Fibroblast of lung (primary cell): ENCODE measurements at regions not wholly inside any gene's neighbourhood (a gene's known extent, or its start where the extent isn't known, plus 50 kb on each side); places are given as distances from the start of the nearest gene placed in this dataset.

Experiments
- DNase-seq, 2 donors: peaks; one replicate each; pipeline versions ENCODE4 v3.0.0 to v3.0.0-alpha.2; 2010; ENCODE audit warnings: low read depth in 2 of 2
- H2AFZ ChIP-seq: 2 replicates; pipeline ENCODE4 v1.5.1; 2012; ENCODE audit warnings: low read length, control low read depth, inconsistent platforms
- H3K27ac ChIP-seq: 2 replicates; pipeline ENCODE4 v1.5.1; 2011; ENCODE audit warnings: low read length, control low read depth; ENCODE audit not compliant: insufficient read depth
- H3K27me3 ChIP-seq: 2 replicates; pipeline ENCODE4 v1.5.1; 2011; ENCODE audit warnings: mild to moderate bottlenecking, low read length; ENCODE audit not compliant: control insufficient read depth, insufficient read depth
- H3K36me3 ChIP-seq: 2 replicates; pipeline ENCODE4 v1.5.1; 2011; ENCODE audit warnings: low read length; ENCODE audit not compliant: control insufficient read depth, insufficient read depth
- H3K4me1 ChIP-seq: 2 replicates; pipeline ENCODE4 v1.5.1; 2011; ENCODE audit warnings: low read length; ENCODE audit not compliant: control insufficient read depth, insufficient read depth; ENCODE audit errors: extremely low read depth
- H3K4me2 ChIP-seq: 2 replicates; pipeline ENCODE4 v1.5.1; 2011; ENCODE audit warnings: low read length, control low read depth; ENCODE audit not compliant: insufficient read depth; ENCODE audit errors: extremely low read depth
- H3K4me3 ChIP-seq, 4 experiments: fragments of 200-600 bp in 1 of 4; sonication (generic) in 1 of 4; replicated peaks in 1 of 4; 2 replicates each; pipeline ENCODE4 v1.5.1; 2011 to 2016; ENCODE audit warnings: low read length in 4 of 4, low read depth in 3 of 4, mild to moderate bottlenecking in 3 of 4, control low read depth in 2 of 4, inconsistent platforms in 1 of 4, mixed read lengths in 1 of 4; ENCODE audit not compliant: insufficient read depth in 1 of 4; ENCODE audit errors: control extremely low read depth in 1 of 4
- H3K79me2 ChIP-seq: 2 replicates; pipeline ENCODE4 v1.5.1; 2012; ENCODE audit warnings: mild to moderate bottlenecking, low read length, inconsistent platforms; ENCODE audit not compliant: control insufficient read depth, insufficient read depth
- H3K9ac ChIP-seq: 2 replicates; pipeline ENCODE4 v1.5.1; 2011; ENCODE audit warnings: mild to moderate bottlenecking, low read length, control low read depth; ENCODE audit not compliant: insufficient read depth
- H3K9me3 ChIP-seq: 2 replicates; pipeline ENCODE4 v1.5.1; 2012; ENCODE audit warnings: low read depth, low read length; ENCODE audit not compliant: control insufficient read depth, insufficient read depth
- H4K20me1 ChIP-seq: 2 replicates; pipeline ENCODE4 v1.5.1; 2011; ENCODE audit warnings: low read length; ENCODE audit not compliant: control insufficient read depth, insufficient read depth; ENCODE audit errors: extremely low read depth
- CTCF ChIP-seq, 2 donors: IDR thresholded peaks in 1 of 2; conservative IDR thresholded peaks in 1 of 2; 1 replicate in 1 of 2; 2 replicates in 1 of 2; pipeline ENCODE4 v1.5.1; 2011 to 2012; ENCODE audit warnings: low read length in 2 of 2, control low read depth in 1 of 2, inconsistent platforms in 1 of 2, low read depth in 1 of 2, mild to moderate bottlenecking in 1 of 2
- EZH2 ChIP-seq: IDR thresholded peaks from 2 replicates; pipeline ENCODE4 v1.5.1; 2012; ENCODE audit warnings: low read length, control low read depth, mild to moderate bottlenecking; ENCODE audit errors: missing control alignments

GRCh38 chr4:18736551-18736950 is 715.0 kb upstream of the LCORL start:
- no peak overlapping the region for H3K9ac ChIP-seq
- no peak overlapping the region for H2AFZ ChIP-seq
- no peak overlapping the region for H3K4me3 ChIP-seq
- no peaks in the 10 kb centered on the region for H4K20me1 ChIP-seq
- no peak overlapping the region for H3K4me2 ChIP-seq
- no peaks in the 10 kb centered on the region for H3K27me3 ChIP-seq
- H3K36me3 ChIP-seq = no peaks in the 10 kb centered on the region
- H3K4me1 ChIP-seq = no peaks in the 10 kb centered on the region
- no peaks in the 10 kb centered on the region for H3K9me3 ChIP-seq
- no peaks in the 10 kb centered on the region for H3K79me2 ChIP-seq
- no peak for DNase-seq
- no peak for TF ChIP-seq CTCF (conservative IDR thresholded peaks at IDR 0.05 in 1 of 2, IDR thresholded peaks at IDR 0.05 in 1 of 2; ENCODE audit: low read depth in 1 of 2, low read length in 2 of 2)
- no peak for TF ChIP-seq EZH2
- no peak overlapping the region for H3K27ac ChIP-seq

GRCh38 chr4:18735740-18736268 is 714.2 kb upstream of the LCORL start:
- H3K4me2 ChIP-seq = no peak overlapping the region
- H4K20me1 ChIP-seq = no peaks in the 10 kb centered on the region
- H2AFZ ChIP-seq = no peak overlapping the region
- no peak overlapping the region for H3K9ac ChIP-seq
- no peak for TF ChIP-seq EZH2
- no peak for TF ChIP-seq CTCF (conservative IDR thresholded peaks at IDR 0.05 in 1 of 2, IDR thresholded peaks at IDR 0.05 in 1 of 2; ENCODE audit: low read depth in 1 of 2, low read length in 2 of 2)
- H3K9me3 ChIP-seq = no peaks in the 10 kb centered on the region
- no peak for DNase-seq
- H3K4me3 ChIP-seq = no peak overlapping the region
- H3K4me1 ChIP-seq = no peaks in the 10 kb centered on the region
- no peaks in the 10 kb centered on the region for H3K27me3 ChIP-seq
- H3K79me2 ChIP-seq = no peaks in the 10 kb centered on the region
- no peak overlapping the region for H3K27ac ChIP-seq
- no peaks in the 10 kb centered on the region for H3K36me3 ChIP-seq

- no peaks in the 10 kb centered on the region for H3K36me3 ChIP-seq
- H3K4me1 ChIP-seq = no peaks in the 10 kb centered on the region
- TF ChIP-seq EZH2 = no peak
- no peak for TF ChIP-seq CTCF (conservative IDR thresholded peaks at IDR 0.05 in 1 of 2, IDR thresholded peaks at IDR 0.05 in 1 of 2; ENCODE audit: low read depth in 1 of 2, low read length in 2 of 2)
- H3K4me2 ChIP-seq = no peak overlapping the region
- H3K79me2 ChIP-seq = no peaks in the 10 kb centered on the region
- H2AFZ ChIP-seq = no peak overlapping the region
- no peaks in the 10 kb centered on the region for H4K20me1 ChIP-seq
- DNase-seq = no peak
- no peaks in the 10 kb centered on the region for H3K27me3 ChIP-seq
- no peaks in the 10 kb centered on the region for H3K9me3 ChIP-seq
- no peak overlapping the region for H3K4me3 ChIP-seq
- no peak overlapping the region for H3K27ac ChIP-seq
- no peak overlapping the region for H3K9ac ChIP-seq
Measured at GRCh38 chr4:18734405-18734804, 712.9 kb upstream of the LCORL start.
